K562 (cell line): ENCODE measurements at regions not wholly inside any gene's neighbourhood (a gene's known extent, or its start where the extent isn't known, plus 50 kb on each side); places are given as distances from the start of the nearest gene placed in this dataset.

Experiments
- ATAC-seq: fragments of 200-7000 bp; cut with Tn5 transposase; 3 replicates; pipeline ENCODE4 v1.9.1; 2020; ENCODE audit warnings: moderate library complexity
- BruUV-seq: library from RNA; stranded (reverse); fragments of 400-500 nt; replicated peaks from 2 replicates; lab custom pipeline; 2021; lab: Mats Ljungman, UMichigan
- CTCF ChIA-PET: fragments of 300-600 bp; formaldehyde crosslinking; extraction: SDS; loops from one replicate; lab custom pipeline; 2021; ENCODE audit warnings: low intra/inter-chr PET ratio; lab: Yijun Ruan, JAX
- POLR2A ChIA-PET: fragments of 300-600, 350-650 bp; sonication (Branson Sonifier 250); formaldehyde crosslinking; extraction: SDS; loops from one replicate; lab custom pipeline; 2021; ENCODE audit warnings: antibody characterized with exemption, inconsistent platforms; lab: Yijun Ruan, JAX
- DNase-seq, 4 experiments: peaks; one replicate each; pipeline versions ENCODE4 v3.0.0 to v3.0.0-alpha.2; 2011 to 2018; ENCODE audit warnings: low spot score in 3 of 4, mixed read lengths in 3 of 4; ENCODE audit errors: extremely low read depth in 1 of 4
- FAIRE-seq: peaks from 2 replicates; lab custom pipeline; 2011; peaks lifted over from hg19 to GRCh38; lab: Jason Lieb, UNC
- H2AFZ ChIP-seq: 2 replicates; pipeline ENCODE4 v1.6.0; 2011; ENCODE audit warnings: low read depth, low read length, control low read depth, inconsistent platforms
- H3K27ac ChIP-seq: fragments of 200-600 bp; 3 replicates; pipeline ENCODE4 v1.8.0; 2011; ENCODE audit warnings: low read depth, mild to moderate bottlenecking, control low read depth, inconsistent platforms, low read length, moderate library complexity, mixed read lengths; ENCODE audit errors: extremely low read depth
- H3K27me3 ChIP-seq, 2 experiments: fragments of 300-600 bp in 1 of 2; 2 replicates in 1 of 2; 3 replicates in 1 of 2; pipeline versions ENCODE4 v1.6.0 to v1.8.0; 2011; ENCODE audit warnings: inconsistent platforms in 2 of 2, low read length in 2 of 2, mild to moderate bottlenecking in 1 of 2, mixed read lengths in 1 of 2, moderate library complexity in 1 of 2; ENCODE audit not compliant: control insufficient read depth in 2 of 2, insufficient read depth in 2 of 2
- H3K36me3 ChIP-seq: fragments of 300-600 bp; 3 replicates; pipeline ENCODE4 v1.8.0; 2011; ENCODE audit warnings: mild to moderate bottlenecking, low read length, inconsistent platforms; ENCODE audit not compliant: control insufficient read depth, insufficient read depth
- H3K4me1 ChIP-seq, 2 experiments: fragments of 200-600 bp in 1 of 2; replicated peaks in 1 of 2; 2 replicates in 1 of 2; 3 replicates in 1 of 2; pipeline versions ENCODE4 v1.5.1 to v1.8.0; 2011; ENCODE audit warnings: inconsistent platforms in 2 of 2, low read length in 2 of 2, mild to moderate bottlenecking in 1 of 2, mixed read lengths in 1 of 2, moderate library complexity in 1 of 2; ENCODE audit not compliant: control insufficient read depth in 2 of 2, insufficient read depth in 2 of 2
- H3K4me2 ChIP-seq: 2 replicates; pipeline ENCODE4 v1.6.1; 2011; ENCODE audit warnings: low read length, control low read depth, inconsistent platforms, mixed read lengths; ENCODE audit not compliant: insufficient read depth
- H3K4me3 ChIP-seq: fragments of 200-600 bp; sonication (generic), shearing (Covaris generic); 2 replicates; pipeline ENCODE4 v1.5.1; 2016; ENCODE audit warnings: control low read depth, inconsistent platforms
- H3K79me2 ChIP-seq: fragments of 200-600 bp; 3 replicates; pipeline ENCODE4 v1.8.0; 2011; ENCODE audit warnings: low read length, inconsistent platforms; ENCODE audit not compliant: control insufficient read depth, insufficient read depth
- H3K9ac ChIP-seq, 2 experiments: 2 replicates each; pipeline versions ENCODE4 v1.6.0 to v1.6.1; 2011; ENCODE audit warnings: low read depth in 2 of 2, low read length in 2 of 2, control low read depth in 1 of 2, inconsistent platforms in 1 of 2, mild to moderate bottlenecking in 1 of 2, mixed read lengths in 1 of 2; ENCODE audit not compliant: insufficient read depth in 1 of 2
- H3K9me1 ChIP-seq: one replicate; pipeline ENCODE4 v1.6.0; 2011; ENCODE audit warnings: inconsistent platforms, mild to moderate bottlenecking, low read length, moderate library complexity; ENCODE audit not compliant: control insufficient read depth, insufficient read depth
- H3K9me3 ChIP-seq: replicated peaks from 2 replicates; pipeline ENCODE4 v1.5.1; 2011; ENCODE audit warnings: low read depth, low read length, inconsistent platforms; ENCODE audit not compliant: control insufficient read depth, insufficient read depth
- H4K20me1 ChIP-seq: replicated peaks from 2 replicates; pipeline ENCODE4 v1.6.1; 2011; ENCODE audit warnings: low read length, inconsistent platforms, mixed read lengths; ENCODE audit not compliant: control insufficient read depth, insufficient read depth
- CBFA2T2 ChIP-seq: fragments of 450-650 bp; conservative IDR thresholded peaks from 2 replicates; pipeline ENCODE4 v1.6.1; 2017; ENCODE audit warnings: mild to moderate bottlenecking
- CHAMP1 ChIP-seq: fragments of 450-650 bp; IDR thresholded peaks from 2 replicates; pipeline ENCODE4 v1.6.1; 2016; ENCODE audit warnings: mild to moderate bottlenecking
- CXXC5 ChIP-seq: fragments of 250-450 bp; sonication (Bioruptor Pico); IDR thresholded peaks from 2 replicates; pipeline ENCODE4 v1.8.0; 2022; ENCODE audit warnings: inconsistent platforms, mild to moderate bottlenecking, moderate library complexity
- DPF2 ChIP-seq: fragments of 450-650 bp; IDR thresholded peaks from 2 replicates; pipeline ENCODE4 v1.6.1; 2016
- E4F1 ChIP-seq: fragments of 250-450 bp; sonication (Bioruptor Pico); IDR thresholded peaks from 2 replicates; pipeline ENCODE4 v1.5.0; 2021; ENCODE audit warnings: mild to moderate bottlenecking, borderline replicate concordance
- ETV1 ChIP-seq: fragments of 450-650 bp; conservative IDR thresholded peaks from 2 replicates; pipeline ENCODE4 v1.6.1; 2016; ENCODE audit warnings: missing genetic modification characterization, control low read depth, low read depth, missing compliant biosample characterization
- FOXO4 ChIP-seq: fragments of 450-650 bp; formaldehyde crosslinking; IDR thresholded peaks from 2 replicates; pipeline ENCODE4 v1.4.0; 2020; ENCODE audit warnings: mild to moderate bottlenecking, moderate library complexity
- KLF1 ChIP-seq: fragments of 450-650 bp; IDR thresholded peaks from 2 replicates; pipeline ENCODE4 v1.6.1; 2016; ENCODE audit warnings: missing genetic modification characterization, missing compliant biosample characterization
- MTA2 ChIP-seq: fragments of 450-650 bp; IDR thresholded peaks from 2 replicates; pipeline ENCODE4 v1.6.1; 2016; ENCODE audit warnings: low read depth
- MTA3 ChIP-seq: fragments of 450-650 bp; formaldehyde crosslinking; IDR thresholded peaks from 2 replicates; pipeline ENCODE4 v1.6.1; 2017; ENCODE audit warnings: mild to moderate bottlenecking, borderline replicate concordance
- NRF1 ChIP-seq, 2 experiments: fragments of 450-650 bp; IDR thresholded peaks in 1 of 2; conservative IDR thresholded peaks in 1 of 2; 2 replicates each; pipeline ENCODE4 v1.6.1; 2014; ENCODE audit warnings: mild to moderate bottlenecking in 2 of 2
- RFX7 ChIP-seq: fragments of 250-450 bp; sonication (Bioruptor Pico); IDR thresholded peaks from 2 replicates; pipeline ENCODE4 v1.5.1; 2021; ENCODE audit warnings: mild to moderate bottlenecking
- TAF9B ChIP-seq: fragments of 450-650 bp; IDR thresholded peaks from 2 replicates; pipeline ENCODE4 v1.6.1; 2018; ENCODE audit warnings: mild to moderate bottlenecking; ENCODE audit not compliant: partially characterized antibody
- XRCC5 ChIP-seq: fragments of 200-400 bp; formaldehyde crosslinking; IDR thresholded peaks from 2 replicates; pipeline ENCODE4 v1.6.1; 2017; ENCODE audit warnings: low read depth, mild to moderate bottlenecking, low read length
- ZFPM2 ChIP-seq: fragments of 250-450 bp; sonication (Bioruptor Pico); IDR thresholded peaks from 2 replicates; pipeline ENCODE4 v1.5.1; 2022; ENCODE audit warnings: mild to moderate bottlenecking
- ZNF124 ChIP-seq: sonication (generic); formaldehyde crosslinking; IDR thresholded peaks from 2 replicates; pipeline ENCODE4 v1.8.1; 2022; ENCODE audit warnings: missing genetic modification reagents
- ZNF280B ChIP-seq: fragments of 250-450 bp; sonication (Bioruptor Pico); IDR thresholded peaks from 2 replicates; pipeline ENCODE4 v1.5.1; 2021; ENCODE audit warnings: mild to moderate bottlenecking
- WGBS: fragments of 100-300 bp; shearing (Covaris generic); methylation state at CpG from one replicate; pipeline ENCODE4 v1.1.6; 2016; ENCODE audit warnings: low coverage, mixed read lengths; ENCODE audit not compliant: insufficient coverage; ENCODE audit errors: missing lambda C conversion rate; 5-methylcytosine and 5-hydroxymethylcytosine counted together
- in situ Hi-C: fragments of 300-500 bp; cut with MboI; formaldehyde crosslinking; loops from 4 replicates; pipeline ENCODE4 v1.15.0; 2018; ENCODE audit warnings: inconsistent platforms, mixed read lengths
- intact Hi-C: fragments of 100-400 bp; cut with micrococcal nuclease; formaldehyde crosslinking; loops from 2 replicates; pipeline ENCODE4 v1.14.2; 2022

- no TSS peak for BruUV-seq
- peak in 2 of 4 experiments; percentile 39 to 48 for DNase-seq
- intact Hi-C loops = loop anchor here (5.0 kb wide), 1 partner anchor 78 kb away; no protein-coding TSS in a partner anchor
- no peaks in the 10 kb centered on the region; the same call in 1 of the 3 replicates for H3K36me3 ChIP-seq
- no peaks in the 10 kb centered on the region for H3K9me1 ChIP-seq
- H3K79me2 ChIP-seq = no peaks in the 10 kb centered on the region
- POLR2A ChIA-PET = interaction anchor here (0.9 to 1.4 kb wide), 5 partner anchors 8 to 35 kb away, joined by 3 to 5 read pairs (median 4); no protein-coding TSS in a partner anchor
- no peak overlapping the region for H3K9ac ChIP-seq
- H3K9me3 ChIP-seq = no peaks in the 10 kb centered on the region
- peak overlapping the region; percentile 50 for H3K4me2 ChIP-seq
- H3K27ac ChIP-seq = peak overlapping the region; percentile 59; the same call in 1 of the 3 replicates
- H2AFZ ChIP-seq = peak overlapping the region; percentile 57
- no peaks in the 10 kb centered on the region for H3K27me3 ChIP-seq
- peak; percentile 59 for ATAC-seq
- no peak for FAIRE-seq
- H3K4me1 ChIP-seq = peaks cover 9 to 48% of the 10 kb centered on the region in 2 experiments
- 0% methylated on average over 3 of the region's 3 CpGs for WGBS
- CTCF ChIA-PET = no interaction called here
- H3K4me3 ChIP-seq = no peak overlapping the region
- in situ Hi-C loops = no loop called here
- H4K20me1 ChIP-seq = no peaks in the 10 kb centered on the region
- no peak for TF ChIP-seq TAF9B
- TF ChIP-seq CHAMP1 = no peak
- TF ChIP-seq CBFA2T2 = peak; percentile 27; the same call in 1 of the 2 replicates
- no peak for TF ChIP-seq ZFPM2 (CRISPR knock-in tag)
- TF ChIP-seq KLF1 (tag) = no peak
- peak; percentile 57; the same call in 1 of the 2 replicates for TF ChIP-seq DPF2
- TF ChIP-seq RFX7 (CRISPR knock-in tag) = no peak
- no peak for TF ChIP-seq XRCC5
- TF ChIP-seq FOXO4 (CRISPR knock-in tag) = no peak
- TF ChIP-seq MTA2 = no peak
- TF ChIP-seq ETV1 = peak; percentile 91
- no peak for TF ChIP-seq MTA3
- TF ChIP-seq E4F1 (CRISPR knock-in tag) = no peak
- no peak for TF ChIP-seq ZNF124 (CRISPR knock-in tag)
- TF ChIP-seq CXXC5 = no peak
- TF ChIP-seq NRF1 (conservative IDR thresholded peaks at IDR 0.05 in 1 of 2, IDR thresholded peaks at IDR 0.05 in 1 of 2) = no peak
- no peak for TF ChIP-seq ZNF280B (CRISPR knock-in tag)
Measured at GRCh38 chr3:72189339-72189738, 404.4 kb upstream of the PROK2 start.
